HG03097 (cell line): ENCODE measurements at regions not wholly inside any gene's neighbourhood (a gene's known extent, or its start where the extent isn't known, plus 50 kb on each side); places are given as distances from the start of the nearest gene placed in this dataset.
"Not testable (repeated sequence)": the region's sequence is repeated elsewhere in the genome, so short reads cannot be mapped to it uniquely, and the experiment has no call there.

Experiments
- ATAC-seq: cut with Tn5 transposase; IDR thresholded peaks from one replicate; pipeline ENCODE4 v1.9.1; 2021; ENCODE audit not compliant: unreplicated experiment, low FRiP score

DNA sequence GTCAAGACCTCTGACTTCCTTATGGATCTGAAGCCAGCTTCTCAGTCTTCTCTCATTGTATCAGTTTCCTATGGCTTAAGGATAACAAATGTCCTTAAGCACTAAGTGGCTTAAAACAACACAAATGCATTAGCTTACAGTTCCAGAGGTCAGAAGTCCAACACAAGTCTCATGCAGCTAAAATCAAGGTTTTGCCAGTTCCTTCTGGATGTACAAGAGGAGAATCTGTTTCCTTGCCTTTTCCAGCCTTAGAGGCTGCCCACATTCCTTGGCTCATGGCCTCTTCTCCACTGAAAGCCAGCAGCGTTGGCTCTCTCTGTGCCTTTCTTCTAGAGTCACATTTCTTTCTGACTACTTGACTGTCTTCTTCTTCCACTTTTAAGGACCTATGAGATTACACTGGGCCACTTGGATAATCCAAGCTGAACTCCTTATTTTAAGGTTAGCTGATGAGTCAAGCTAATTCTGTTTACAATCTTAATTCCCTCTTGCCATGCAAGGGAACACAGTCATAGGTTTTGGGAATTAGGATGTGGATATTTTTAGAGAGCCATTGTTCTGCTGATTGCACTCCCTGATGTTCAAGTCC, 179.0 kb downstream of the BCAS1 start:
- ATAC-seq, result no peak

DNA sequence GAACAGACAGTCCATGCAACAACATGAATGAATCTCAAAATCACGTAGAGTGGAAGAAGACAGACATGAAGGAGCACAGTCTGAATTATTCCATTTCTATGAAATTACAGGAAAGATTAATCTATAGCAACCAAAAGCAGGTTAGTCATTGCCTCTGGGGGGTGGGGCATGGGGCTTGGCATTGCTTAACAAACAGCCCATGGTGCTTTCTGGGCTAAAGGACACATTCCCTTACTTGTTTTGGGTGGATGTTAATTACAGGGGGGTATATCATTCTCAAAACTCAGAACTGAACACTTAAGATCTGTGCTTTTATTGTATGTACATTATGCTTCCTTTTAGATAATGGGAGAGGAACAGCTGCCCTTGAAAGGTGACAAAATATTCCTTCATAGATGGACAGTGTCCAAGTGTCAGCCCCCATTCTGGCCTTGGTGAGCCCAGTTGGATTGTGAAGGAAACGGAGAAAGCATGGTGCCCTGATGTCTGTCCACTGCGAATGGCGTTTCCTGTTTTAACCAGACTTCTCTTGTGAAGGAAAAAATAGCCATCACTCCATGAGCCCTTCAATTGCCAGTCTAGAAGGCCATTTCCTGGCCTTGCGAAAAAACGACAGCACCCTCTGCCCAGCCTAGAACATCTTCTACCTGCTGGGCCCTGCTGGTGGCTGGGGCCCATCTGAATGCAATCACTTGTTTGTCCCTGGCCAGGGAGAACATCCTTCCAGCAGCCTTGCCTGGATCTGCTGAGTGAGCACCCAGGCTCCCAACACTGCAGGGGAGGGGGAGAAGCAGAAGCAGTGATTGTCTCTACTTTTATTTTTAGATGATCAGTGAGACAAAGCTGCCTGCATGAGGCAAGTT, 179.7 kb downstream of the BCAS1 start:
- ATAC-seq, result no peak

DNA sequence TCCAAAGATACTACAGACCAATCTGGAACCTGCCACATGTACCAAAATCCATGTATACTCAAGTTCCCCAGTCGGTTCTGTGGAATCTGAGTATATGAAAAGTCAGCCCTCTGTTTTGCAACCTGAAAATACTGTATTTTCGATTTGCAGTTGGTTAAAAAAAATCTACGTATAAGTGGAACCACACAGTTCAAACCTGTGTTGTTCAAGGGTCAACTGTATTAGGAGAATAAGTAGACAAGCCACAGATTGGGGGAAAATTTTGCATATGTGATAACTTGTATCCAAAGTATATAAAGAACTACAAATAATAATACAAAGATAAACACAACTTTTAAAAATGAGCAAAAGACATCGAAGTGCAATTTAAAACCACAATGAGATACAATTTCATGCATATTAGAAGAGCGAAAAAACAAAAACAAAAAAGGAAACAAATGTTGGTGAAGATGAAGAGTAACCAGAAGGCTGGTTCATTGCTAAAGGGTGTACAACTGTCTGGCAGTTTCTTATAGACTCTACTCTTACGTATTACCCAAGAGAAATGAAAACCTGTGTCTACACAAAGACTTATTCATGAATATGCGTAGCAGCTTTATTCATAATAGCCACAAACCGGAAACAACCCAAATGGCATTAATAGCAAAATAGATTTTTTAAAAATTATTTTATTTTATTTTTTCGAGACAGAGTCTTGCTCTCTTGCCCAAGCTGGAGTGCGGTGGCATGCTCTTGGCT, 180.8 kb downstream of the BCAS1 start:
- ATAC-seq, result no peak

DNA sequence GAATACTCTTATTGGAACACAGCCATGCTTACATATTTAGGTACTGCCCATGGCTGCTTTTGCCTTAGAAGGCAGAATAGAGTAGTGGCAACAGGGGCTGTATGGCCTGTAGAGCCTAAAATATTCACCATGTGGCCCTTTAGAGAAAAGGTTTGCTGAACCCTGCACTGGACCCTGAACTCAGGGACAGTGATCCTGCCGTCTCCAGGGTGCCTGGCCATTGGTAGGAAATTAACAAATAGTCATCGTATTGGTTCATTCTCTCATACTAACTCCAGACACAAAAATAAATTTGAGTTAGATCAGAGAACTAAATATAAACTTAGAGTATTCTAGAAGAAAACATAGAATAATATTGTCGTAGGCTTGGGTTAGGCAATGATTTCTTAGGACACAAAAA, 181.4 kb downstream of the BCAS1 start:
- no peak for ATAC-seq

DNA sequence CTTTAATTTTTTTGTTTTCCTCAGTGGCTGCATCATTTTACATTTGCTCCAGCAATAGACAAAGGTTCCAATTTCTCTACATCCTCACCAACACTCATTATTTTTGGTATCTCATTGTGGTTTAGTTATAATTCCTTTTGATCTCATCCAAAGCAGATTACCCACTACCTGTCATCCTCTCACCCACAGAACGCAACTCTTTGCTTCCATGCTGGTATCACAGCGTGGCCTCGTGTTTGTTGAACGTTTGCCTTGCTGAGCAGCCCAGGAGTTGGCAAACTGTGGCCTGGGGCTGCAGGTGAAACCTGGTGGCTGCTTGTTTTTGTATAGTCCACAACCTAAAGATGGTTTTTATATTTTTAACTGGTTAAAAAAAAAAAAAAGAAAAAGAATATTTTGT, 181.9 kb downstream of the BCAS1 start:
- no peak for ATAC-seq

DNA sequence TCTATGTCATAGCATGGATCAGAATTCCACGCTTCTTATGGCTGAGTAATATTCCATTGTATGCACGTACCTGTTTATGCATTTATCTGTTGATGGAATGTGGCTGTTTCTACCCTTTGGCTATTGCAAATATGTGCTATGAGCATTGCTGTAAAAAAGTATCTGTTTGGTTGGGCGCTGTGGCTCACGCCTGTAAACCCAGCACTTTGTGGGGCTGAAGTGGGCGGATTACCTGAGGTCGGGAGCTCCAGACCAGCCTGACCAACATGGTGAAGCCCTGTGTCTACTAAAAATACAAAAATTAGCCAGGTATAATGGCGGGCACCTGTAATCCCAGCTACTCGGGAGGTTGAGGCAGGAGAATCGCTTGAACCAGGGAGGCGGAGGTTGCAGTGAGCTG, 182.4 kb downstream of the BCAS1 start:
- no peak for ATAC-seq

DNA sequence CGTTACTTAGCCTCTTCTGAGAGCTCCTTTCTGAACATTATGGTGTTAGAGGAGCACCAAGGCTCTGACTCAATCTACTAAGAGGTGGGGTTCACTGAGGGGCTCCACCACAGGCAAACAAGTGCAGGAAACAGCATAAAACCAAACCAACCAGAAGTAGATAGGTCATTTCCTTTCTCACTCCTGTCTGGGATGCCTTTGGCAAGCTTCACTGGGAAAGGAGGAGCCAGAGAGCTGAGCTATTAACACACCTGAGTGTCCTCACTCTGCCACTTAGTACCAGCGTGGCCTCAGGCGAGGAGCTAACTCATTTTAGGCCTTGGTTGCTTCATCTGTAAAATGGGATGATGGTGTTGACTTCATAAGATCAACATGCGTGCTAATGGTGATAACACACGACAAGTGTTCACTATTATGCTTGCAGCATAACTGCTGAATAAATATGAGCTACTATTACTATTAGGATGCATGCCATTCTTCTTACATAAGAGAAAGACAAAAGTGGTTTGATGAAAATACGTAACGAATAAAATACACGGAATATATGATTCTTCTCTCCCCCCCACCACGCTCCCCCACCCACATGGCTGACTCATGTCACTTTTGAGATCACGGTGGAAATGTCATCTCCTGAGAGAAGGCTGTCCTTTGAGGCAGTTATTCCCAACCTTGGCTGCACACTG, 185.4 kb downstream of the BCAS1 start:
- ATAC-seq, result no peak

DNA sequence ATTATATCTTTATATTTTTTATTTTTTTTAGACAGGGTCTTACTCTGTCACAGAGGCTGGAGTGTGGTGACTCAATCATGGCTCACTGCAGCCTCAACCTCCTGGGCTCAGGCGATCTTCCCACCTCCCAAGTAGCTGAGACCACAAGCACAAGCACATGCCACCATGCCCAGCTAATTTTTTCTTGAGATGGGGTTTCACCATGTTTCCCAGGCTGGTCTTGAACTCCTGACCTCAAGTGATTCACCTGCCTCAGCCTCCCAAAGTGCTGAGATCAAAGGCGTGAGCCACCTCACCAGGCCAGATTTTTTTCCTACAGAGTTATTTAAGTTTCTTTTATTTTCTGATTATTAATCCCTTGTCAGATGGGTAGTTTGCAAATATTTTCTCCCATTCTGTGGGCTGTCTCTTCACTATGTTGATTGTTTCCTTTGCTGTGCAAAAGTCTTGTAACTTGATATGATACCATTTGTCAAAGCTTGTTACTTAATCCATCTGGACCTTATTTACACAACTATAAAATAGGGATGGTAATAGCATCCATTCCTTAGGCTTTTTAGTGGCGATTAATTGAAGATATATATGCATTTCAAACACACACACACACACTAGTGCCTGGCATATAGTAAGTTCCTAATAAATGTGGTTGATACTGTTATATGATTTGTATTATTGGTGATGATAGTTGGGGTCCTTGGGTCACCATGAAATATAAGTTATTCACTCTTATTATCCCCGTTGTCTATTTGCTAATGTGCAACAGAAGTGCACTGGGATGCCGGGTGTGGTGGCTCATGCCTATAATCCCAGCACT, 187.1 kb downstream of the BCAS1 start:
- no peak for ATAC-seq

DNA sequence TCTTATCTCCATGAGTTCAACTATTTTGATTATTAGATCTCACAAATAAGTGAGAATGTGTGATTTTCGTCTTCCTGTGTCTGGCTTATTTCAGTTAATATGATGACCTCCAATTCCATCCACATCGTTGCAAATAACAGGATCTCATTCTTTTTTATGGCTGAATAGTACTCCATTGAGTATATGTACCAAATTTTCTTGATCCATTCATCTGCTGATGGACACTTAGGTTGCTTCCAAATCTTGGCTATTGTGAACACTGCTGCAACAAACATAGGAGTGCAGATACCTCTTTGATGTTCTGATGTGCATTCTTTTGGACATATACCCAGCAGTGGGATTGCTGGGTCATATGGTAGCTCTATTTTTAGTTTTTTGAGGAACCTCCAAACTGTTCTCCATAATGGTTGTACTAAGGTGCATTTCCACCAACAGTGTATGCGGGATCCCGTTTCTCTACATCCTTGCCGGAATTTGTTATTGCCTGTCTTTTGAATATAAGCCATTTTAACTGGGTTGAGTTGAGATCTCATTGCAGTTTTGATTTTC, 187.9 kb downstream of the BCAS1 start:
- not testable (repeated sequence) for ATAC-seq

DNA sequence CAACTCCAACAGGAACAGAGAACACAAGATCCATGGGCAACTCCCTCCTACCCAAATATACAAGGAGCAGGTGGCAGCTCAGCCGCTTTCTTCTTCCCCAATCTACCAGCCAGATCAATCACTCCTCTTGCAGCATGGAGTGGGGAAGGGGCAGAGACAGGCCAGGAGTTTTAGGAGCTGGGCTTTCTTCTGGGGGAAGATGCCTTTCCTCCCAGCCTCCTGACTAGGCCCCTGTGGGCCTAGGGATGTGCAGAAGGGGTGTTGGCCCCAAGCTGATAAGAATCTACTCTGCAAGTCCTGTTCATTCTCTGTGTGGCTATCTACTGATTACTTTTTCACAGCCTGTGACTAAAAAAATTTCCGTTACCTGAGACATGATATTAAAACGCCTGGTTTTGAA, 189.0 kb downstream of the BCAS1 start:
- no peak for ATAC-seq

DNA sequence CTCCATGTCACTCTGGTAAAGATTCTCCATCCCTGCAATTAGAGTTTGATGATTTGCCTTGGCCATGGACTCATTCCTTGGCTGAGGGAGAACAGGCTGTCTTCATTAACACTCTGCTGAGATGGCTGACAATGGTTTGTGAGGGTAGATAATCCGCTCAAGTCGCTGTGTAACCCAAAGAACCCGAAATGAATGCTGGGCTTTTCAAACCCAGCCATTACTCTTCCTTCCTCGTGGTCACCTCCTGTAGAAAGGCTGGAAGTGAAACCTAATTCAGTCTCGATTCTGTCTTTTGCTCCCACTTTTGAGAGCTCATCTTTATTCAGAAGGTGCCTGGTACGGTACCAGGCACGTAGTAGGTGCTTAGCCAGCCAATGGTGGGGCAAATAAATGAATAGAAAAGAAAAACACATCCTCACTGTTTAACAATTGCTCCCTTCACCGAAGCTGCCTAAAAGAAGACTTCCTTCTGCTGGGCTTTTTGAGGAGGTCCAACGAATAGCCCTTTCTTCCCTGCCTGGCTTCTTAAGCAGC, 190.2 kb downstream of the BCAS1 start:
- no peak for ATAC-seq

DNA sequence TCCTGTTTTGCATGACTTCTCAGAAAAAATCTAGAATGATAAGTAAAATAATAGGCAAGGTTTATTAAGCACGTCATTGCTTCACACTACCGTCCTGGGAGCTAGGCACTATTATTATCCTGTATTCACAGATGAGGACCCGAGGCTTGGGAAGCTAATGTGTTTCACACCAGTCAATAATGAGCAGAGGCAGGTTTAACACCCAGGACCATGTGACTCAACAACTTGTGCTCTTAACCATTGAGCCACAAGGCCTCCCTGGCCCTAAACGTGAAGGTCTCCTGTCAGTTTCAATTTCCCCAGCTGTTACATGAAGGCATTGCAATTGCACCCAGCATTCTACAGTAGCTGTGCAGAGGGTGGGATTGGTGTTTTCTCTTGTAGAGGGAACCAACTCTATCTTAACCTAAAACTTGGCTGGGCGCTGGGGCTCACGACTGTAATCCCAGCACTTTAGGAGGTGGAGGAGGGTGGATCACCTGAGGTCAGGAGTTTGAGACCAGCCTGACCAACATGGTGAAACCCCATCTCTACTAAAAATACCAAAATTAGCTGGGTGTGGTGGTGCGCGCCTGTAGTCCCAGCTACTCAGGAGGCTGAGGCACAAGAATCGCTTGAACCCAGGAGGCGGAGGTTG, 191.2 kb downstream of the BCAS1 start:
- ATAC-seq, result no peak

DNA sequence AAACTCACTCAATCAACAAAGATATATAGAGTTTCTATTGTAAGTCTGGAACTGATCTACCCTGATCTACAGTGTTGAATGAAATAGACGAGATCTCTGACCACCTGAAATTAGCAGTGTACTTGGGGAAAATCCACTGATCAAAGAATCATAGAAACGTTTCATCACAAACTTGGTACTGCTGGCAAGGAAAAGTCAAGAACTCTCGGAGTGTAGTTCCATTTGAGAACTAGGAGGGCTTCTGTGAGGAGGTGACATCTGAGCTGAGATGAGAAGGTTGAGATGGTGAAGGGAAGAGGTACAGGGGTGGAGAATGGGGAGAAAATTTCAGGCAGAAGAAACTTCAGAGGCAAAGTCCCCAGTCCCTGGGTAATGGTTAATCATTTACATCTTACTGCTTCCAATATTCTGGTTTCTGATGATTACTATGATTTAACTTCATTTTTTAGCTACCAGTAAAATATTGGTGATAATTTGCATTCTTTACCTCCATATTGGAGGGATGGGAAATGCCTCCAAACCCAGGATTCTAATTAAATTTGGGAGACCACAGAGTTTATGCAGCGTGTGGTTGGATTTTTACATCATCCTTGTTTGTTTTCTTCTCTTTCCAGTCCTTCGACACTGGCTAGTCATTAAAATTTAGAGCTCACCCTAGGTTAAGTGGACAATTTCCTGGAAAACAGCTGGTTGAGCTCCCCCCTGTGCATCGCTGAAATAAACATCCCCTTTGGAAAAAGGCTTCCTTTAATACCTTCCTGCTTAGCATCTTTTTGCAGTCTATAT, 191.9 kb downstream of the BCAS1 start:
- ATAC-seq, result no peak

DNA sequence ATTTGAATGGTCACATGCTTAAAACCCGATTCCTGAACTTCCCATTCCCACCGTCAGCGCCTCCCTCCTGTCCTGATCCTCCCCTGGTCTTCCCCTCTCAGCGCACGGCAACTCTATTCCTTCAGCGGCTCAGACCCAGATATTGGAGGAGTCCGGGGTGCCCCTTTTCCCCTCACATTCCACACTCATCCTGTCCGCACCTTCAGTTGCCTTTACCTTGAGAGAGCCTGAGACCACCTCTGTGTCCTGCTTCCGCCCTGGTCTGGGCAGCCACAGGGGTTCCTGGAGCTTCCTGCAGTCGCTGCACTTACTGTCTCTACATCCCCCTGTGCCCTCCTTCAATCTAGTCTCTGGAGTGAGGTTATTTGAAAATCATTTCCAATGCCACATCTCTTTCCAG, 193.4 kb downstream of the BCAS1 start:
- no peak for ATAC-seq

DNA sequence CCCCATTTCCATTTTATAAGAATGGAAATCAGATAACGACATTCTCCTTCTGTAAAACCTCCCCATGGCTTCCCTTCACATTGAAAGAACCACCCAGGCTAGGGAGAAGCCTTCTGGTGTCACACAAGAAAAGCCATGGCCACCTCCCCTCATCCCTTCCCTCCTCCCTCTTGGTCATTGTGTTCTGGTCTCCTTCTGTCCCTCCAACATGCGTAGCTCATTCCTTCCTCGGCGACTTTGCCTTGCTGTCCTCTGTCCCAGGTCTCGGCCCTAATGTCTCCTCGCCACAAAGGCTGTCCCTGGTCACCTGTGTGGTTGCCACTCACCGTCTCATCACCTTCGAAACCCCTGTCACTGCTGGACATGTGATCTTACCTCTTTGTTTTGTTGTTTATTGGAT, 193.9 kb downstream of the BCAS1 start:
- no peak for ATAC-seq

DNA sequence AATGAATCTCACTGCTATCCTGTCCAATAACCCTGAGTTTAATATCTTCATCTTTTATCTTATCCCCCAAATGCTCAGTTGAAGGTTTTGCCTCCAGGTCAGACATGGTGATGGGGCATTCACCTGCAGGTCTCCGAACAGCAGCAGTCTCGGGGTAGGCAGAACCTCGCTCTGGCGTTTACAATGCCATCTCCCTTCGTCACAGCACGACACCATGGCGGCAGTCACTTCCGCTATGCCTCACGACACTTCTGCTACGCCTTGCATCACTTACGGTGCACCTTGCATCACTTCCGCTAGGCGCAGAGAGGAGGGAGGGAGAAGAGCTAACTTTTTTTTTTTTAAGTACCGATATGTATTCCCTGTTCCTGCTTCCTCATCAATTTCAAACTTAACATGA, 194.9 kb downstream of the BCAS1 start:
- ATAC-seq, result no peak

DNA sequence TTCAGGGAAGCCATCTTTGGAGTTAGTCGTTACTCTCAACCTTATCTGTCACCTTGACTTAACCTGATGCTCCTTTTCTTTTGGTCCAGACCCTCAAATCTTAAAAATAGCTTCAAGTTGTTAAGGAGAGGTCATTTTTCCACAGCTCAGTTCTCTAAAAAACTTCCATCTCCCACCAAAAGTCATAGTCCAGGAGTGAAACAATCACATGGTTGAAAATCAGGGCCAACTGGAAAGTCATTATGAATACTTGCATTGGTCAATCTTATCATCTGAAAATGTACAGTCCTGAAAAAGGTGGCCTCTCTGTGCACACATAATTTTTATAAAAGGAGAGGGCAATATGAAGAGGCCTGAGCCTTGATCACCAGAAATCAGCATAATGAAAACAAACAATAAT, 195.7 kb downstream of the BCAS1 start:
- ATAC-seq, result no peak

DNA sequence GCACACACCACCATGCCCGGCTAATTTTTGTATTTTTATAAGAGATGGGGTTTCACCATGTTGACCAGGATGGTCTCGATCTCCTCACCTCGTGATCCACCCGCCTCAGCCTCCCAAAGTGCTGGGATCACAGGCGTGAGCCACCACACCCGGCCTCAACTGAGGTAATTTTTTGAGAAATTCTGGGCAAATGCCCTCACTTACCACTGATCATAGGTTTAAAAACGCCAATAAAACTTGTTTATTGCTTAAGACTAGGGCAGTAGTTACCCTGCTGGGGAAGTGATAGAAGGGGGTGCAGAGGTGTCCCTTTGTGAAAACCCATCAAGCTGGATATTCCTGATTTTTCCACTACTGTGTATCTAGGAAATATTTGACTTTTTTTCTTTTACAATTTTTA, 196.3 kb downstream of the BCAS1 start:
- ATAC-seq, result no peak

DNA sequence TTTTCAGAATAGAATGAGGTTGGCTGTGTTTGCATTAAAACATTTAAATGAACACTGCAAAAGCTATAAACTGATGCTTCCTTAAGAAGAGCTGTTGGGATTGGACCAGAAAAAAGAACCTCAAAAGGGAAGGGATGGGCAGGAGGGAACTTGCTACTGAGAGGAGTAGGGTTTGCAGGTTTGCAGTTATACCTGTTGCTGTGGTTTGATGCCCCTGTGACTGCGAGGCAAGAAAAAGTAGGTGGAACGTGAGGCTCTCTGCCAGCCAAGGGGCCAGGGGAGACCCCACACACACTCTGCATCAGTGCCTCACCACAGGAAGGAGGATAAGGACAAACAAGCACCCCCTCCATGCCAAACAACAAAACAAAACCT, 197.2 kb downstream of the BCAS1 start:
- no peak for ATAC-seq
